ENCODE measurements at regions not wholly inside any gene's neighbourhood (a gene's known extent, or its start where the extent isn't known, plus 50 kb on each side); places are given as distances from the start of the nearest gene placed in this dataset.
"Not testable (repeated sequence)": the region's sequence is repeated elsewhere in the genome, so short reads cannot be mapped to it uniquely, and the experiment has no call there.

DNA sequence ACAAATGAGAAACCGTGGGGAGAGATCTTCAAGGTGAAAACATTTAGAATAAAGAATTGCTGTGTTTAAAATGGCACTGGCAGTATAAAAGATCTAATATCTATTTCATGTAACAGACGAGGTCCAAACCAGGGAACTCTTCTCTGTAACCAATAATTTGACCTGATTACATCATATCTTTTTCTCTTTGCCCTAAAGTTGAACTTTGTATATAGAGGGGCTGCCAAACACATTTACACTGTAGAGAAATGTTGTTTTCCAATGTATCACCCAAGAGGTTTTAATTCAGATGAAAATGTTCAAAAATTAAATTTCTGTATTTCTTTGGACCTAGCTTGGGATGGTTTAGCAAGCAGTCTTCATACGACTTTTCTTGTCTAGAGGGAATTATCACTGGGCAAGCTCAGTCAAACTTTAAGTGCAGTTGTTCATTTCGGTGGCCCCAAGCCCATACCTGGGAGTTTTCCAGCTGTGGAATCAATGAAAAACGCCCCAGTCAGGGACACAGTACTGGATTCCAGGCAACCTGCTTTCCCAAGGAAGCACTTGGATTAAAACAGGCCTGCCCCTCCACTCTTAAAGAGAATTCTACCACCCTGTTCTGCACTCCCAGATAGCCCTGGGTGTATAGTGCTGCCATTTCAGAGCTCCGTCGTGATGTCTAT is 208.5 kb upstream of the FN1 start:
- DNase-seq, result no peak

DNA sequence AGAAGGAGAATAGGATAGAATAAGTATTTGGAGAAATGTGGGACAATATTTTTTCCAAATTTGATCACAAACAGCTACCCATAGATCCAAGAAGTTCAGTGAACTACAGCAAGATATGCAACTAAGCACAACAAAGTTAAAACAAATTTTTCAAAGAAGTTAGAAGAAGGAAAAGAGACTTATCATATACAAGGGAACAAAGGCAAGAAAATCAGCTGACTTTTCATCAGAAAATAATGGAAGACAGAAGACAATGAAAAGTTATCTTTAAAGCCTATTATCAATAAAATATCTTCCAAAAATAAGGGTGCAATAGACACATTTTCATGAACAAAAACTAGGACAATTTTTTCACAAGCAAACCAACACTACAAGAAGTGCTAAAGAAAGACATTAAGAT is 202.8 kb upstream of the FN1 start:
- DNase-seq, result no peak

DNA sequence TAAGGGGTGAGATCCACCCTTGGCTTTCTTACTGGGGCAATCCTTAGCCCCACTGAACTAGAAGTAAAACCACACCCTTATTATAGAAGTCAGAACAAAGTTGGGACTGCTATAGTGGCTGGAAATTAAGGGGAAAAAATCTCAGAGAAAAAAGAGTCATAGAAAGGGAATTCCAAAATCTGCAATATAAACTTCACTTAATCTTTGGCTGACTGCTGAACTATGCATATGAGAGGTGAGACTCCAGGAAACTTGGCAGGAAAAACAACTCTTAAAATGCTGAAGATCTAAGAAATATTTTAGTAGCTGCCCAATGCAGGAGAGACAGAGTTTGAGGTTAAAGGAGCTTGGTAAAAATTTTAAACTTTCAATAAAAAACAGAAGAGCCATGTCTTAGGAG is 201.8 kb upstream of the FN1 start:
- DNase-seq, result no peak

DNA sequence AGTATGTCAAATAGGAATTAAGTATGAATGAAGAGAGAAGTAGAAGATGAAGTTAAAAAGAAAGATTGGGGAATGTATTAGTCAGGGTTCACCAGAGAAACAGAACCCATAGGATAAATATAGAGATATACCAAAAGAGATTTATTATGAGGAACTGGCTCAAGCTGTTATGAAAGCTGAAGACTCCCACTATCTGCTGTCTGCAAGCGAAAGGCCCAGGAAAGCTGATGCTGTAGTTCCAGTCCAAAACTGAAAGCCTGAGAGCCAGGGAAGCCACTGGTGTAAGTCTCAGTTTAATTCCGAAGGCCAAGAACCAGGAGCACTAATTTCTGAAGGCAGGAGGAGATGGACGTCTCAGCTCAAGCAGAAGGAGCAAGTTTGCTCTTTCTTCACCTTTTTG is 200.9 kb upstream of the FN1 start:
- DNase-seq, result no peak

DNA sequence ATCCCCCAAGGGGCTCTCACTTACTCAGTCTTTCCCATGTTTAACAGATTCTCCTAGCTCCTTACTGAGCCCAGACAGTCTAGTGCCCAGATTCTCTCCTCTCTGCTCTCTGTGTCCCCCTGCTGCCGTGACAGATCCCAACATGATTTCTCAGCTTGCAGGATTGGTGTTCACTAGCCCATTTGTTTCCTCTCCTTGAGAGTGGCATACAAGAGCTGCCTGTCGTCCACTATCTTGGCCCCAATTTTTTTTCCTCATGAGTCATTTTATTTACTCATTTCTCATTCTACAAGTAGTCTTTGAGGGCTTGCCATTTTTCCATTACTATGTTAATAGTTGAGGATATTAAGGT is 199.9 kb upstream of the FN1 start:
- DNase-seq, result no peak

DNA sequence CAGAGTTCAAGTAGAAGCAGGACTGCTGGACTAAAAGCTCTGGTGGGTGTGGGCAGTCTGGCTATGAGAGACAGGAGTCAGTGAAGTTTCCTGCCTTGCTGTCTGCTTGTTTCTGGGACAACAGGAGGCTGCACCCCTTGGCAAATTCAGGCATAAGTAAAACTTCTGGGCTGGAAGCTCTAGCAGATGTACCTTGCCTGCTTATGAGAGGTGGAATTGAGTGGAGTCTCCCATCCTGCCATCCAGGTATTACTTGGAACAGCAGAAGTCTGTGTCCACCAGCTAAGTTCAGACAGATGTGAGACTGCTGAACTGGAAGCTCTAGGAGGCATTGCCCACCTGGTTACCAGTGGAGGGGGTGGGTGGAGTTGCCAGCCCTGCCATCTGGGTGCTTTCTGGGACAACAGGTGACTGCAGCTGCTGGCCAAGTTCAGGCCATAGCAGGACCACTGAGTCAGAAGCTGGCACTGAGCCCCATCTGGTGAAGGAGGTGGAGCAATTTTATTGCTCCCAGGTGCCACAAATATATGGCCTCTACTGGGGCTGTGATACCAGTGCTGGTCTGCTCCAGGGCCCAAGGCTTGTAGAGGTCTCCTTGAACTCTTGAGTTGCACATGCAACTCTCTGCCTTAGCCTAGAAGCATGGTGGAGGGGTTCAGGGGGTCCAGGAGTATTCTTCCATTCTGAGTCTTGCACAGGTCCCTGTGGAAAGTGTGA is 199.4 kb upstream of the FN1 start:
- no peak for DNase-seq

DNA sequence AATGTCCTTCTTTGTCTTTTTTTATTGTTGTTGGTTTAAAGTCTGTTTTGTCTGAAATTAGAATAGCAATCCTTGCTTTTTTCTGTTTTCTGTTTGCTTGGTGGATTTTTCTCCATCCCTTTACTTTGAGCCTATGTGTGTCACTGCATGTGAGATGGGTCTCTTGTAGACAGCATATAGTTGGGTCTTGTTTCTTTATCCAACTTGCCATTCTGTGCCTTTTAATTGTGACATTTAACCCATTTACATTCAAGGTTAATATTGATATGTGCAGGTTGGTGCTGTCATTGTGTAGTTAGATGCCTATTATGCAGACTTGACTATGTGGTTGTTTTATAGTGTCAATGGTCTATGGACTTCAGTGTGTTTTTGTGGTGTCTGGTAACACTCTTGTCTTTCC is 197.5 kb upstream of the FN1 start:
- DNase-seq, result no peak

DNA sequence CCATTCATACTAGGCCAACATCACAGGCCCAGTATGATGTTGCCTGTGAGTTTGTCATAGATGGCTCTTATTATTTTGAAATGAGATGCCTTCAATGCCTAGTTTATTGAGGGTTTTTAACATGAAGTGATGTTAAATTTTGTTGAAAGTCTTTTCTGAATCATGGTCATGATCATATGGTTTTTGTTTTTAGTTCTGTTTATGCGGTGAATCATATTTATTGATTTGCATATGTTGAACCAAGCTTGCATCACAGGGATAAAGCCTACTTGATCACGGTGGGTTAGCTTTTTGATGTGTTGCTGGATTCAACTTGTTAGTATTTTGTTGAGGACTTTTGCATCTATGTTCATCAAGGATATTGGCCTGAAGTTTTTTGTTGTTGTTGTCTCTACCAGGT is 195.8 kb upstream of the FN1 start:
- DNase-seq, result no peak

DNA sequence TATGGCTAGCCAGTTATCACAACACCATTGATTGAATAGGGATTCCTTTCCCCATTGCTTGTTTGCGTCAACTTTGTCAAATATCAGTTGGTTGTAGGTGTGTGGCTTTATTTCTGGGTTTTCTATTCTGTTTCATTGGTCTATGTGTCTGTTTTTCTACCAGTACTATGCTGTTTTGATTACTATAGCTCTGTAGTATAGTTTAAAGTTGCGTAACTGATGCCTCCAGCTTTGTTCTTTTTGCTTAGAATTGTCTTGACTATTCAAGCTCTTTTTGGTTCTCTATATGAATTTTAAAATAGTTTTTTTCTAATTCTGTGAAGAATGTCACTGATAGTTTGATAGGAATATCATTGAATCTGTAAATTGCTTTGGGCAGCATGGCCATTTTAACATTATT is 194.9 kb upstream of the FN1 start:
- DNase-seq, result not testable (repeated sequence)

DNA sequence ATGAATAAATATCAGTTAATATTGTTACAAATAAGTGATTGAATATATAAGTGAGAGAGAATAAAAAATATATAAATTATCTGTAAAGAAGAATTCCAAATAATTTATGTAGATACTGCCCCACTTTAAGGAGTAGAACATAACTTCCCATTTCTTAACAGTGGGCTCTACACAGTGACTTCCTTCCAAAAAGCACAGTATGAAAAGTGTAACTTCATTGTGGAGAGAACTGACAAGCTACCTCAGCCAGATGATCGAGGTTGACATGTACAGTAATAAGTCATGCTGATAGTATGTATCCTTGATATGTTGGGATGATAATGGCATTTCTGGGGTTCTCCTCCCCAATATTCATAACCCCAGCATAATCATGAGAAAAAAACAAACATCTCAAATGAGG is 191.9 kb upstream of the FN1 start:
- DNase-seq, result no peak

DNA sequence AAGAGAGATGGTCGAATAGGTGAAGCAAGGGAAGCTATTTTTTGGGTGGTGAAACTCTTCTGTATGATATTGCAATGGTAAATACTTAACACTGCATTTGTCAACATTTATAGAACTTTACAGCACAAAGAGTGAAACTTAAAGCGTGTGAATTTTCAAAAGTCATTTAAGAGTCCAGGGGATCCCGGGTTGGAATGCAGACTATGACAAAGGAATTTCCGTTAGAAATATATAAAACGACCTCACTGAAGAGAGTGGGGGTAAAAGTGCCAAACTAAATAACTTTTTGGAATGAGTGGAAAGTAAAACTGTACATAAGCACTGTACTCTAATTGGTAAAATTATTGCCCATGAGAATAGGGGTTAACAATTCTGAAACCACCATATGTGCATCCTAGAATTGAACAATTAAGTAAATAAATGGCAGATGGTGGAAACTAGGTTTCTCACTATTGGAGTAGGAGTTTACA is 191.0 kb upstream of the FN1 start:
- DNase-seq, result no peak

DNA sequence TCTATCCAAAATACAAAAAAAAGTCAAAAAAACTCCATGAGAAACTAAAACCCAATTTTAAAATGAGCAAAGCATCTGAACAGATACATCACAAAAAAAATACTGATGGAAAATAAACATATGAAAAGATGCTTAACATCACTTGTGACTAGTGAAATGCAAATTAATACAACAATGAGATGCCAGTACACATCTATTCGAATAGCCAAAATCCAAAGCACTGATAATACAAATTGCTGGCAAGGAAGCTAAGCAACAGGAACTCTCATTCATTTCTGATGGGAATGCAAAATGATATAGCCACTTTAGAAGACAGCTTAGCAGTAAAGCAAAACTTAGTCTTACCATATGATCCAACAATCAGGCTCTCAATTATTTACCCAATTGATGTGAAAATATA is 190.2 kb upstream of the FN1 start:
- no peak for DNase-seq

DNA sequence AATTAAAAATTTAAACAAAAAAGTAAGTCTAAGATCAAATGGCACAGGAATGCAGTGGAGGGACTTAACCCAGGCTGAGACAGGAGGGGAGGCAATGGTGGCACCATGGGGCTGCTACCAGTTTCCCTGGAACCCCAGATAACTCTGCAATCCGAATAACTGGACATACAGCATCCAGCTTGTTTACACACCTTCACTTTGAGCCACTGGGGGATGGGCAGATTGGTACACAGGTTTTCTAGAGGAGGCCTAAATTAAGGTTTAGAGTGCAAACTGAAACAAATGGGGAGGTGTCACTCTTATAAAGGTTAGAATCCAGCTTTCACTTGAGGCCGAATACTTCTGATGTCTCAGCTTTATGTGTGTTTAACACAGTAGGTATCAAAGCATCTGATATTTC is 189.3 kb upstream of the FN1 start:
- DNase-seq, result no peak

DNA sequence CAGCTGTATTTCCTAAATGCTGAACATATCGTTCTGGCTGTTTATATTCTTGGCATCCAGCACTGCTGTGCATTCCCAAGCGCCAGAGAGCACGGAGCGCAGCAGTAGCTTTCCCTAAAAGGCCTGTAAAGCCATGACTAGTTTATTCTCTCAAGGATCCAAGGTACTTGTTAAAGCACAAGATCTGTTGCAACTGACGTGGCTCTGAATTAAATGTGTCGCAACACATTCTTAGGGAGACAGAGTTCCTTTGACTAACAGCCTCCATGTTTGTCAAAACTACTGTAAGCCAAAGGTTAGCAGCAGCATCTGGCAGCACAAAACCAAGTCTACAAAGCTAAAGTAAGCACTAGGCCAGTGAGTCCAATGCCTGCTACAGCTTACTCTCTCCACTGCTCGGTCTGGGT is 188.6 kb upstream of the FN1 start:
- no peak for DNase-seq

DNA sequence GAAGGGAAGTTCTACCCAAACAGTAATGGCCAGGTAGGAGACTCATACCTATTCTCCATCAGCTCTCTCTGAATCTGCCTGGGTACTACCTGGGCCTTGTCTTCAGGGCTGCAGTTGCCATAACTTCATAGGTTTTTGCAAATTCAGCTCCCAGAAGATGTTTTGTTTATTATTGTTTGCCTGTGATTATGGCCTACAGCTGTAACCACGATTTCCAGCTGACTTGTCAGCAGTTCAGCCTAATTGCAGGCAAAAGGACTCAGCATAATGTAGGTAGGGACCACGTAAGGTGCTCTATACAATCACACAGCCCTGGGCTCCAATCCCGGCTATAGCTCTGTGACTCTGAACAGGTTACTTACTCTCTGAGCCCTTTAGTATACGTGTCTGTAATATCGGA is 187.0 kb upstream of the FN1 start:
- no peak for DNase-seq

DNA sequence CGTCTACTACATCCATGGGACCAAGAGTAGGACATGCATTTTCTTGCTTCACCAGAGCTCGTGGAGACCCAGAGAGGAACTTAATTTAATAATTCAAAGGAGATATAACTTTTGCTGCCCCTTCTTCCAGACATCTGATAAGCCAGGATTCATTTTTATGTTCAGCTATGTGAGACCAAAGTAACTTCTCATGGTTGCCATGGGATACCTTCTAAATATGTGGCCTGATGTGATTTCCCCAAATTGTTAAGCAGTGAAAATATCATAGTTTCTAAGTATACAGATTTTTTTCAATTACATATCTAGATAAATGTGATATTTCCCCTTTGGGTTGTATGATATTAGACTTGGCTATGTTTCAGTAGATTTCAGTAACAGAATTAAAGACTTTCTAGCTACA is 185.5 kb upstream of the FN1 start:
- no peak for DNase-seq

DNA sequence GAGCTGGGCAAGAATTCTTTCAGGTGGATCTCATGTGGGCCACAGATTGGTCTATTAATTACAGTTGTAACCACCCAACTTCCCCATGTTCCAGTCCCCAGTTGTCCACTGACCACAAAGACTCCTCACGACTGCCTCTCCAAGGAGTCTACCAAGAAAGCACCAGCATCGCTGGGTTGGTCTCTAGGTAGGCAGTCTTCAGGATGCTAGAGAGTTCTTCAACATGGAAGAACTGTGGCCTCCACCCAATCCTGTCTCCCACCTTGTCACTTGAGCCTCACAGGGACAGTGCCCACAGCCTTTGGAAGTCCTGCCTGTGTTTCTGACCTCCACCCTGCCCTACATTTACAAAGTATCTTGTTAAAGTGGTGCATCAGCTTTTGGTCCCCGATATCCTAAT is 184.7 kb upstream of the FN1 start:
- no peak for DNase-seq

DNA sequence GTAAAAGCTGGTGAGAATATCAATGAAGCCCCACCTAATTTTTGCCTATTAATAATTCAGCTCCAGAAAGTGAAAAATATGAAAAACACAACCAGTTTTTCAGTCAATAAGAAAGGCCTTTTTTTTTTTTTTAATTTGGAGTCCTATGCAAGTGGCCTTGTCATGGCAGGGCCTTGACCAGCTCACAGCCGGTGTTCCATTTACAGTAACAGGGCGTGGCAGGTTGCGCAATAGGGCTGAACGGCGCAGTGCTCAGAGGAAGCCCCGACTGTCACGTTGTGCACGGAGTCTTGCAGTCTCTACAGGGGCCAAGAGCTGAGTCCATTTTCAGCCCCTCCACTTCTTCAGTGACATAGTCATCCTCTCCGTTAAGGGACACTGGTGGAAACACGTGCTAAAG is 184.1 kb upstream of the FN1 start:
- peak; percentile 11 for DNase-seq

DNA sequence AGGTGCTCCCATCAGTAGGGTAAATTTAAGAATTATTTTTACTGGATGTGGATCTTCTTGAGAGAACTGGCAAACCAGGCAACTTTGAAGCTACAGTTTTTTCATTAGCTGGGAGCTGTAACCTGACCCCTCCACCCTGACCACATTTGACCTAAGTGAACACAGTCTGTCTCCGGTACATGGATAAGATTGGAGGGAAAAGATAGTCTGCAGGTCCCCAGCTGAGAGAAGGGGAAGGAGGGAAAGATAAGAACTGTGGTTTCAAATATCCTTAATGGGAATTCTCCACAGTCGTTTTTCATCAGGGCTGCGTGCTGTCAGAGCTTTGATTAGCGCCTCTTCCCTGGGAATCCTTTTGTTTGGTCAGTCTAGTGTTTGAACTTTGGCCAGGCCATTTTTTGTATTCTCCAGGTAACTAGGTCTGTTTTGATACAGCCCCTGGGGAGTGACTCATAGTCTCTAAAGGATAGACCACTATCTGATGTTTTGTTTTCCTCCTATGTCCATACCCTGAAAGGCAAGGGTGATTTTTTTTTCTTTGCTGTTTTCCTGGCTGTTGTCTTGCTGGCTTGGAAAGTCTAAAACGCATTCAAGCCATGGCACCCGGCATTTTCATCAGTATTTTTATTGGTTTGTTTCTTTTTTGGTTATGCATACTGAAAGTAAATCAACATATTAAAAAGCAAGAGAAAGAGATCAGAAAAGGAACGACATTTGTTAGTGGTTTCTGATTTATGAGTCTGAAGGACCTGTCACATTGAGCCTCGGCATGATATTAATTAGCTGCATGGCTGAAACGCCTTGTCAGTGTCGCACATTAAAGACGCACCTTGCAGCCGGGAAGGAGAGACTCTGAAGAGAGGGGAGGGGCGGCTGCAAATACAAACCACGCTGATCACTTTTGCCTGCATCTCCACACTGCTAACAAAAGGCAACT is 183.4 kb upstream of the FN1 start:
- peak; percentile 63 for DNase-seq

DNA sequence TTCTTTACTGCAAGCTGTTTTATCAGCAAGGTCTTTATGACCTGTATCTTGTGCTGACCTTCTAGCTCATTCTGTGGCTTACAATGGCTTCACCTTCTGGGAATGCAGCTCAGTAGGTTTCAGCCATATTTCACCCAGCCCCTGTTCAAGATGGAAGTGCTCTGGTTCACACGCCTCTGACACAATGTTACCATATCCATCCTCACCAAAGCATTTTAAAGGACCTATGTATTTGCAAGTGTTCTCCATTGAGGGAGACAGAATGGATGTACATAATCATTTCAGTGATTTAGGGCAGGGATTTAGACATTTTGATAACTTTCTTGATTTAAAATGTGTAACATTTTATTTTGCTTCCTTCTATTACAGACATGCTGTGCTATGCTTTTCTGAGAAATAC is 182.3 kb upstream of the FN1 start:
- no peak for DNase-seq

DNA sequence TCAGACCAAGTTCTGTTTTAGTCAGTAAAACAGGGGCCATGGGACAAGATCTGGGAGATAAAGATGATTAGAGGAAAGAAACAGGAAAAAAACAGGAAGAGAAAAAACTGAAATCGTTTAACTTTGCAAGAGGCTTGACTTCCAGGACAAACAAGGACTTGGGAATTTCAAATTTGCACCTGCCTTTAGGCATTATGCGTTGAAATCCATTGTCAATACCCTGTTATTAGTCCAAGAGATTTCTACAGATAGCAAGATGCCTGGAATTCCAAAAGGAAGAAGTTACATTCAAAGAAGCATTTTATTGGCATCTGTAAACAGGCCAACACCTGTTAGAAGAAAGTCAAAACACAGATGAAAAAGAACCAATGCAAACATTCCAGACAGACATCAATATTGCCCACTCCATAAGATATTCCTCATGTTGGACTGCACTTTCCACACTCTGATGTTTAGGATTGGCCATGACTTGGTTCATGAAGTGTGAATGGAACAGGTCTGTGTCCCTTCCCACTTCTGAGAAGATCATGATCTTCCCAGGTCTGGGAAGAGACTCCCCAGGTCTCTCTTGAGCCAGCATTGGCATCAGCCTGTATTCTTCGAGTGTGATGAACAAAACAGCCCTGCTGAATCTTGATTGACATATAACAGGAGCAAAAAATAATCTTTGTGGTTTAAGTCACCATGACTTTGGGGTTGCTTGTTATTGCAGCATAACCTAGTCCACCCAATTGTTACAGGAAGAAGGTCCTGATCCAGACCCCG is 181.4 kb upstream of the FN1 start:
- DNase-seq, result no peak

DNA sequence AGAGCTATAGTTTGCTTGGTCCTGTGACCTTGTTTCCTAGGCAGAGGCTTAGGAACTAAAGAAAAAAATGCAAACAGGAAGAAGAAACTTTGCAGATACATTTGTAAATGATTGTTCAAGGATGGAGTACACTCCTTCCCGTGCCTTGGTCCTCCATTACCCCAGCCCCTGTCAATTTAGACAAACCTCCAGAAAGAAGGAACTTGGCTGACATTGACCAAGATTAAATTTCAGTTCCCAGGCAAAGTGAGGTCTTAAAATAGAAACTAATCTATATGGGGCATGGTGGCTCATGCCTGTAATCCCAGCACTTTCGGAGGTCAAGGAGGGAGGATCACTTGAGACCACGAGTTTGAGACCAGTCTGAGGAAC is 179.9 kb upstream of the FN1 start:
- no peak for DNase-seq
